GM19468 (cell line): ENCODE measurements at regions not wholly inside any gene's neighbourhood (a gene's known extent, or its start where the extent isn't known, plus 50 kb on each side); places are given as distances from the start of the nearest gene placed in this dataset.

Source experiments
- ATAC-seq: cut with Tn5 transposase; IDR thresholded peaks from one replicate; pipeline ENCODE4 v1.9.1; 2021; ENCODE audit warnings: mild to moderate bottlenecking, moderate library complexity, moderate number of reproducible peaks; ENCODE audit not compliant: unreplicated experiment; ENCODE audit errors: extremely low read depth

GRCh38 chr7:45983720-45984255, 62.7 kb upstream of the IGFBP3 start:
- ATAC-seq, result no peak

DNA sequence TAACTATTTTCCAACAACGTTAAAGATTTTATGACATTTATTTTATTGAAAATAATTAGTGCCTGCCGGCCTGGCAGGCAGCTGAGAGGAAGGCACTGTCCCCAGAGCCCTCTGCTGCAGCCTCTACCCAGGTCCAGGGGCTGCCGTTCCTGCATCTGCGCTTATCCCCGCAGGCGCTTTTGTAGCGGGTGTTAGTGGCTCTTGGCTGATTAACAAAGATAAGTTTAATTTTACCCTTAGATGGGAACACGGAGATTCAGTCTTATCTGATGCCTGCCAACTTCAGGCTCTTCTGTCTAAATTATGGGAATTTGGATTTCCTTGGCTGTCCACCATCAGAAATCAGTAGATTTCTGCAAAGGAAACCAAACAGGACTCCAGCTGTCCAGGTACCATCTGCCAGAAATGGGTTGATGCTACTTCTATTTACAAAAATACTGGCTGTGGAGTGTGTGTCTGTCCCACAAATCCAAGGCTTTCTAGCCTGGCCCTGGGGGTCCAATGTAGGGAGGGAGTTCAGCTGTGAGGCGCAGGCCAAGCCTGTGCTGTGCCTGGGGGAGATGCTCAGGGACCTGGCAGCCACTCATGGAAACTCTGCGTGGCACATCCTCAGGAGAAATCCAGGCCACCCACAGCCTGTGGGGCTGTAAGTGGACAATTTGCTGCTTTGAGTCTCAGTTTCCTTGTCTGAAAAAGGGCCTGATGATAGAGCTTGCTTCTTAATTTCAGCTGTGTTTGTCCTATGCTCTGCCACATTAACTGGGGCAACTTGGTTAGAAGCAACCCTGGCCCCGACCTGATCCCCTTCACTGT, 62.0 kb upstream of the IGFBP3 start:
- no peak for ATAC-seq

GRCh38 chr7:45982132-45982531, 61.1 kb upstream of the IGFBP3 start:
- ATAC-seq, result no peak

- ATAC-seq, result no peak
Observed at GRCh38 chr7:45980973-45981372, 59.9 kb upstream of the IGFBP3 start.

- no peak for ATAC-seq
Observed at GRCh38 chr7:45980181-45980905, 59.3 kb upstream of the IGFBP3 start.

GRCh38 chr7:45979275-45980180, 58.5 kb upstream of the IGFBP3 start:
- no peak for ATAC-seq

- ATAC-seq, result no peak
Observed at GRCh38 chr7:45978731-45979211, 57.7 kb upstream of the IGFBP3 start.

DNA sequence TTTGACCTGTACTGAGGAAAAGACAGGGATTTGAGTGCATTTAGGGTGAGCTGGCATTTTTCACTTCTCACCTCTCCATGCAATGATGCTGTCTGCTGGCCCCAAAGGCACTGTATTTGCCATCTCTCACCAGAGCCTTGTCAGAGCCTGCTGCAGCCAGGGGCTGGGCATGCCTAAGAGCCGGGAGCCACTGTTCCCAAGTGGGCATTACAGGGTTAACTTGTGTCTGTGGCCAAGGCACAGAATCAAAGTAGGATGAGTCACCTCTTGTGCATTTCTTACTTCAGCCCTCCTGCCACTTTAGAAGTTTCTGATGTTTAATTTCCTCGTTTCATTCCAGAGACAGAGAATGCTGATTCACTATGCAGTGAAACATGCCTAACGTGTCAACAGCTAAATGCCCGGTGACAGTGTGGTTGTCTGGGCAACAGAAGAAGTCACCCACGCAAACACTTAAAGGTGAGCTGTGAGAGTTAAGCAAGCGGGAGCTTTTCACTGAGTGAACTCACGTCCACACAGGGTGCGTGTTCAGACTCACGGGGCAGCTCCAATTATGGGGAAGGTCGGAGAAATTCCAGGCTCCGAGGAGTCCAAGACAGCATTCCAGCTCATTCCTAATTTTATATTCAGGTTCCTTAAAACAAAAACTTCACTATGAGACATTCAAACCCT, 57.1 kb upstream of the IGFBP3 start:
- no peak for ATAC-seq

DNA sequence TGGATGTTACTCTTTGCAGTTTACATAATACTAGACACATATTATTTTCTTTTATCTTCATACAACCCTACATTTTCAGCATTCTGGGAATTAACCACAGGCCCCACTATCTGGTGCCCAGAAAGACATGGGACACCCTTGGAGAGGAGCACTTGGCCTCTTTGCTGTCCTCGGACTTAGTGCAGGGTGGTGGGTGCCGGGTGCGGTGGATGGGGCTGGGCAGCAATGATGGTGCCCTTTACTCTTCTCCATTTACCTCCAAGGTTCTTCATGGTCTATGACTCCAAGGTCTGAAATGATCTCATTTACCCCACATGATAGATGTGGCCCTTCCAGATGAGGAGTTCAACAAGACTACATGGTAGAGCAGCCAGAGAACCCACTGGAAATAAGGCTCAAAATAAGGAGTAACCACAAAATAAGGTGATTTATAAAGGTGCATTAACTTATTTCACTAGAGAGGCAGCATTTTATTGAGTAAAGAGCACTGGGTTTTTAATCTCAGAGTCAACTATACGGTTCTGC, 56.2 kb upstream of the IGFBP3 start:
- ATAC-seq, result no peak

GRCh38 chr7:45976485-45976856, 55.4 kb upstream of the IGFBP3 start:
- no peak for ATAC-seq

DNA sequence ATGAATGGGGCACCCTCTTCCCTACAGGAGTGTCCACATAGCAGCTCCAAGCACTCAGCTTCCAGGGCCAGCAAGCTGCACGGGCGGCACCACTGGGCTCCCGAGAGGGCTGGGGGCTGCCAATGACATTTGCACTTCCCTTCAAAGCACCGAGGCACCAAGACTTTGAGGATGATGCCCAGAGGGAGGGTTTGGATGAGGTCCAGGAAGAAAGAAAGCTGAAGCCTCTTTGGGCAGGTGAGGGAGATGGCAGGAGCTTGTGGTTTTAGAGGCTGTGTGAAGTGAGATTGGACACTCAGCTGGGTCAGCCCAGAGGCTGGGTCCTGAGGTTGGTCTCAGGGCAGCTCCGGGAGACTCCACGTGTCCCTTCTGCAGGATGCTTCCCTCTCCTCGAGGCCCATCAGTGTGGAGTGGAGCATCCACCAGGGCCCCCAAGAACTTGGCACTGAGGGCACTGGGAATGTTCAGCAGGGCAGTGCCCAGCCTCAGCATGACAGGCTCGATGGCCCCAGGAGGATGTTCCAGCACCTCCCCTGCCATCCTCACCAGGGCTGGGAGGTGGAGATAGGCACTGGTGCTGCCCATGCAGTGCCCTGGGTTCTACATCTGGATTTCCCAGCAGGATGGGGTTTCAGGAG, 54.9 kb upstream of the IGFBP3 start:
- ATAC-seq, result no peak

DNA sequence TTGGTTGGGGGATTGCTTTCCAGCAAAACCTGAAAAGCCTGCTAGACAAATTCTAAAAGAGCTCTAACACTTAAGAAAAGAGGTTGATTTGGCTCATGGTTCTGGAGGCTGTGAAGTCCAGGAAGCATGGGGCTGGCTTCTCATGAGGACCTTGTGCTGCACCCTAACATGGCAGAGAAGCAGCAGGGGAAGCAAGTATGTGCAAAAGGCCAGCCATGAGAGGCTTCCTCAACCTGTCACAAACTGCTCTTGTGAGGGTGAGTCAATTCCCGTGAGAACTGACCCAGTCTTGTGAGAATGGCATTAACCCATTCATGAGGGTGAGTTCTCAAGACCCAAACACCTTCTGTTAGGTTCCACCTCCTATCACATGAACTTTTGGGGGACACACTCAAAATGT, 54.3 kb upstream of the IGFBP3 start:
- ATAC-seq, result no peak

DNA sequence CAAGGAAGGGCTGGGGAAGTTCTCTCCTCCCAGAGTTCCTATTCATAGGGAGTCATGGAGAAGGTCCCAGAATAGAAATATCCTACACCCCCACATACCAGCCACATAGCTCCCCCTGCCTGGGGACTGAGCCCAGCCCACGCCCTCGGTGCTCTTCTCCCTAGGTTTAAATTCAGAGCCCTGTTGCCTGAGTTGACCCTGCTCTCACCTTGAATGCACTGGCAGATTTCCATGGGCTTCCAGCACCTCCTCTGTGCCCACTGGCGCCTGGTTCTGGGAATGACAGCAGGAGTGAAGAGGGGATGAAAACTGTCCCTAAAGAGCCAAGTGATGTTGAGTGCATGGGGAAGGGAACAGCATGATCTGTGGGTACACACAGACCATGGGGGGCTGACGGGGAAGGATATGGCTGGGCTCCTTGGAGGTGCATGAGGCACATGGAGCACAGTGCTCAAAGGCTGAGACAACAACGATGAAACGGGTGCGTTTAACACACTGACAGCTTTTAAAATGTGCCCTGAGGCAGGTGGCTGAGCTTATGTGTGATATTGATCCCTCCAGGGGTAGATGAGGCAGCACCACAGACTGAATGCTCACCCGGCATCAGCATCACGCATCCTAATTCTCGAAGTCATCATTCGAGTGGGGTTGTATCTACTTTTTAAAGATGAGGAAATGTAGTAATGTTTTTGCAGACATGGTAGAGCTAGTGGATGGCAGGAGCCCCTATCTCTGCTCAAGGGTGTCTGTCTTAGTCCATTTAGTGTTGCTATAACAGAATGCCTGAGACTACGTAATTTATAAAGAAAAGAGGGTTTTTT, 53.7 kb upstream of the IGFBP3 start:
- ATAC-seq, result no peak

GRCh38 chr7:45973725-45974532, 52.9 kb upstream of the IGFBP3 start:
- ATAC-seq, result no peak

DNA sequence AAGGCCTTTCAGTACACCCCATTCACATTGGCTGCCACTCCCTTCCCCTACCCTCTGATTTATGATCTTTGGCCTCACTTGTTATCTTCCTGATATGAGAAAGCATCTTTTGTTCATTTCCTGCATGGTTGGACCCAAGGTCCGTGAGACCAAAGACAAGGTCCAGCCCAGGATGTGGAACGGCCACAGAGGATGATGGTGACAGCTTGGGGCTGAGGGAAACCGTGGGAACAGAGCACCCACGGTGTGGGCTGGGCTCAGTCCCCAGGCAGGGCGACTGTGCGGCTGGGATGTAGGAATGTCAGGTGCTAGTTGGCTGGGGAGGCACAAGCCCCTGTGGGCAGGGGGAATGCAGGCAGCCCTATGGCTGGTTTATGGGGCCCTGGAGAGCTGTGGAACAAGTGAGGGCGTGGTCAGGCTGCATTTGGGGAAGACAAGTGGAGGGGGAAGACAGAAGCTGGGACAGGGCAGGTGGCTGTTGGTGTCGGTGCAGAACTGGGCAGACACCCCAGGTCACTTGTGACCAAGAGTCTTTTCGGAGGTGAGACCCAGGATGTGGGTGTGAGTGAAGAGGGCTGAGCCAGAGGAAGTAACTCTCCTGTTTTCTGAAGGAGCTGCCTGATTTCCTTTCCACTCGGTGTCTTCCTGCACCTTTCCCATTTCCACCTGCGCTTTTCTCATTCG, 51.7 kb upstream of the IGFBP3 start:
- ATAC-seq, result no peak

DNA sequence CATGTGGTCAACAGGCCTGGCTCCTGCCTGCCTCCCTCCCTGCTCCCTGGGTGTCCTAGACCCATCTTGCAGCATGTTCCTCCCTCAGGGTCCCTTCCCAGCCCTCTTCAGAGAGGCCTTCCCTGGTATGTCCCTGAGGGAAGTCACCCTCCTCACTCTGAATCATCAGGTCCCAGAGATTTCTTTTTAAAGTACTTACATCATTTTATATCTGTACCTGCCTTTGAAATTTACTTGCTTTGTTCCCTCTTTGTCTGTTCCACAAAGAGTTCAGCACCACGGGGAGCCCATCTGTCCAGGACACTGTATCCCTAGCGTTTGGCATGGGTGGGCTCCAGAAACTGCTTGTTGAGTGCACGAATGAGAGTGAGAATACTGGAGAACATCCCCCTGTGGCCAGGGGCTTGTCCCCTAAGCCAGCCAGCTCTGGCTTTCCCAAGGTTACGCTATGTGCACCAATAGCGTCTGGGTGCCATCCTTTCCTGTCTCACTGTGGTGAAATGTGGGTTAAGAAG, 50.6 kb upstream of the IGFBP3 start:
- no peak for ATAC-seq

GRCh38 chr7:45971171-45971570, 50.1 kb upstream of the IGFBP3 start:
- ATAC-seq, result no peak
